HG02884 (cell line): ENCODE measurements at regions not wholly inside any gene's neighbourhood (a gene's known extent, or its start where the extent isn't known, plus 50 kb on each side); places are given as distances from the start of the nearest gene placed in this dataset.

Source experiments
- ATAC-seq: cut with Tn5 transposase; IDR thresholded peaks from one replicate; pipeline ENCODE4 v1.9.1; 2021; ENCODE audit warnings: mild to moderate bottlenecking, moderate library complexity; ENCODE audit not compliant: unreplicated experiment

GRCh38 chr2:236715077-236715476 lies 145.5 kb downstream of the ACKR3 start:
- no peak for ATAC-seq

- ATAC-seq, result no peak
Measured at GRCh38 chr2:236715491-236715961, 145.9 kb downstream of the ACKR3 start.

- no peak for ATAC-seq
Measured at GRCh38 chr2:236717120-236717519, 147.5 kb downstream of the ACKR3 start.

- ATAC-seq, result no peak
Measured at GRCh38 chr2:236717729-236718128, 148.1 kb downstream of the ACKR3 start.

DNA sequence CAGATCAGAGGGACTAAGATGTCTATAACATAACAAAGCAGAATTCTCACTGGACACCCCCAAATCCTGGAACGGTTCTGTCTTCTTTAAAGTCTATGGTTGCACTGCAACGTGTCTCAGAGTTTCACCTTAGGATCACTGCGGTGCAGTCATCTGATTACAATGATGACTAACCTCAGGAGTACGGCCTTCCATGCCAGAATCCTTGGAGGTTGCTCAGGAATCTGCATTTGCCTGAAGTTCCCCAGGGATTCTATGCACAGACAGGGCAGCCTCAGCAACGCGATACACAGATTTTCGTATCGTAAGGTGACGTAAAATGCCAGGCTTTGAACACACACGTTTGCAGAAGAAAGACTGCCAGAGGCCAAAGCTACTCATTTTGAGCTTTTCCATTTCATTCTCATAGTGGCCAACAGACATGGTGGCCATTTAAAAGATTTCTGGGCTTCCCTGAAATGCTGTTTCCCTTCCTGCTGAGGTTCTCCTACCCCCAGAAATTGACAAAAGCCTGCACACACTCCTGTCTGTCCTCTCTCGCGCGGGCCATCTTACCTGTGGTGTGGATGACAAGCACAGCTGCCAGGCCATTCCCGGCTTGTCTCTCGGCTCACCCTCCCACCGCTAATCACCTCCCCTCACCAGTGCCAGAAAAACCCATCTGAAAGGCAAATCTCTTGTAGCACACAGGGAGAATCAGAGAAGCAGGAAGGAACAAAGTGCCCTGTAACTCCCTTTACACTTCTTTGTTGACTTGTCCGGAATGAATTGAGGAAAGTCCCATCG lies 148.8 kb downstream of the ACKR3 start:
- no peak for ATAC-seq

- no peak for ATAC-seq
Measured at GRCh38 chr2:236719192-236719635, 149.6 kb downstream of the ACKR3 start.

GRCh38 chr2:236720974-236721540 lies 151.4 kb downstream of the ACKR3 start:
- ATAC-seq, result no peak

- no peak for ATAC-seq
Measured at GRCh38 chr2:236724200-236724599, 154.6 kb downstream of the ACKR3 start.

GRCh38 chr2:236726701-236727450 lies 157.3 kb downstream of the ACKR3 start:
- ATAC-seq, result no peak

DNA sequence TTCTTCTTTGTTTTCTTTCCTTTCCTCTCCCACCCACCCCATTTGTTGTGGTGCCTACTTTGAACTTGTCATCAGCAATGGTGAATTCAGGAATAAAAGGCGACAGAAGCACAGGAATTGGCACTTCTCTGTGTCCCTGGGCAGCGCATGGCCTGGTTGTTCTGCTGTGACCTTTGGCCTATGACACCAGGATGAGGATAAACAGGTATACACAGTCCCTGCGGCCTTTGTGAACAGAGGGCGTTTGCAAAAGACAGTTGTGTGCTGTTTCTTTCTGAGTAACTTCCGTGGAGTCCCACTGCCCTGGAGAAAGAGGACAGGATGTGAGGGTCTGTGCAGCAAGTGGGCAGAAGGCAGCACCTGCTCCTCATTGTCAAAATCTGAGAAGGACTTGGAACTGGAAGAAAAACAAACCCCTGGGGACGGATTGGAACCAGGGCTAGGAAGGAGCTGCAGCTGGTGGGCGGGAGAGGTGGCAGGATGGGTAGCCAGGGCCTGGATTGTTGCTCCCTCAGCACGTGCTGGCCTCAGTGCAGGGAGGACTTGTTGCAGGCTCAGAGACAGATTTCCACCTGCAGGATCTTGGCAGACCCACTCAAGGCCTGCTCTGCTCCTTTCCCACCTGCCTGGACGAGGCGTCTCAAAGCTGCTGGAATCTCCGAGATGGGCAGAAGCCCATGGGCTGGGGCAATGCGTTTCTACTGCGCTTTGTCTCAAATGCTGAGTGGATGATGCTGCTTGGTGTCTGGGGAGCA lies 159.5 kb downstream of the ACKR3 start:
- no peak for ATAC-seq

- no peak for ATAC-seq
Measured at GRCh38 chr2:236730393-236730792, 160.8 kb downstream of the ACKR3 start.

- no peak for ATAC-seq
Measured at GRCh38 chr2:236731767-236732580, 162.3 kb downstream of the ACKR3 start.

GRCh38 chr2:236733156-236733555 lies 163.5 kb downstream of the ACKR3 start:
- no peak for ATAC-seq

GRCh38 chr2:236735825-236736238 lies 166.2 kb downstream of the ACKR3 start:
- no peak for ATAC-seq

- no peak for ATAC-seq
Measured at GRCh38 chr2:236738030-236738429, 168.4 kb downstream of the ACKR3 start.

DNA sequence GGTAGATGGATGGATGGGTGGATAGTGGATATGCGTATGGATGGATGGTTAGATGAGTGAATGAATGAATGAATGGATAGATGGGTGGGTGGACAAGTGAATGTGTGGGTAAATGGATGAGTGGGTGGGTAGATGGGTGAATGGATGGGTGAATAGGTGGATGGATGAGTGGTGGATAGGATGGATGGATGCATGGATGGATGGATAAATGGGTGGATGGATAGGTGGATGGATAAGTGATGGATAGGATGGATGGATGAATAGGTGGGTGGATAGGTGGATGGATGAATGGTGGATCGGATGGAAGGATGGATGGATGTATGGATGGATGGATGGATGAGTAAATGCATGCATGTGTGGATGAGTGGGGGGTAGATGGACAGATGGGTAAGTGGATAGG lies 169.3 kb downstream of the ACKR3 start:
- ATAC-seq, result no peak

DNA sequence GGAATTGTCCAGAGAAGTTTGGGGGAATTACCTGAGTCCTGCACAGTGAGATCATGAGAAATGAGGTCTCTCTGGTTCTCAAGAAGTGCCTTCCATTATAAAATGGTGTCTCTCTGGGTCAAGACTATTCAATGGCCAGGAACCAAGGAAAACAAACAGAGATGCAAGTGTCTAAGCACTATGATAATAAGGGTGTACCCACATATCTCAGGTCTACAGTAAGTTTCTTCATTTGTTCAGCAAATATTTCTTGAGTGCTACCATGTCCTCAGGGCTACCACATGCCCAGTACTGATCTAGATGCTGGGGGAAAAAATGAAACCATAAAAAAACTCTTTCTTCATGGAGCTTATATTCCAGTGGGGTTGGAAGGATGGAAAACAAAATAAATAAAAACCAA lies 170.0 kb downstream of the ACKR3 start:
- no peak for ATAC-seq

GRCh38 chr2:236740506-236740905 lies 170.9 kb downstream of the ACKR3 start:
- no peak for ATAC-seq

DNA sequence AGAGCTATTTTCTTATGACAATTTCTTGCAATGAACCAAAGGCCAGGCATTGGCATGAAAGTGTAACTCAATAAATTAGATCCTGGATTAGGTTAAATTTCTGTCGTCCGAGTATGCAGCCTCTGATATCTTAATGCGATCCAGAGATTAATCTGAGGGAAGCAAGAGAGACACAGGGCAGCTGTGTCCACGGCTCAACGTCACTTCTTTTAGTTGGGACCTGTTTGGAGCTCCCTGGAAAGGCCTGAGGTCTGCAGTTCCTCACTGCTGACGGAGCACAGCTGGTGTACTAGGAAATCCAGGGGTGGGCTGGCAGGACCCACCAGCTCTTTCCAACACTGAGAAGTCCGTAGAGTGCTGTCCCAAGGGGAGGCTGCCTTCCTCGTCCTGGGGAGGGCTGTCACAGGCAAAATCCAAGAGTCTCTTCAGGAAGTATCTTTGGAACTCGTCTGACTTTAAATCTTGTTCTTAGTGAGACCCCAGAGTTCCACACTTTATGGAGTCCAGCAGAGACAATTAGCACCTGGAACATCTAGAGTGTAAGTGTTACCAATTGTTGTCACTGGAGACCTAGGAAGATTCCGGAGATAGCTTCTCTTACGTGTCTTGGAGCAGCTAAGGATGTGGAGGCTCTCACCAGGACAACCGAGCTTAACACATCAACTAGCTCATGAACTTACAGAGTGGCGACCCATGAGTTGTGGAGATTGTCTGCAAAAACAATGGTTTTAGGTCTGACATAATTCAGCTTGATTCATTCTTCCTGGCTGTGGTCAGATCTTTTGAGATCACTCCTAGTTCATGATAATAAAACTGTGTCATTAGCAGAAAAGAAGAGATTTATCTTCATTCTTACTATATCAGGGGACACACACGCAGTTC lies 173.7 kb downstream of the ACKR3 start:
- no peak for ATAC-seq
